Stimulated activated CD8-positive, alpha-beta memory T cell treated with anti-CD3 and anti-CD28 coated beads, Interleukin-7, amount 100 ng/mL, for 1 hour (primary cell): ENCODE measurements at regions not wholly inside any gene's neighbourhood (a gene's known extent, or its start where the extent isn't known, plus 50 kb on each side); places are given as distances from the start of the nearest gene placed in this dataset.

Experiments
- DNase-seq, 2 donors: peaks; one replicate each; pipeline ENCODE4 v3.0.0-alpha.2; 2020; ENCODE audit warnings: low read depth in 2 of 2

DNA sequence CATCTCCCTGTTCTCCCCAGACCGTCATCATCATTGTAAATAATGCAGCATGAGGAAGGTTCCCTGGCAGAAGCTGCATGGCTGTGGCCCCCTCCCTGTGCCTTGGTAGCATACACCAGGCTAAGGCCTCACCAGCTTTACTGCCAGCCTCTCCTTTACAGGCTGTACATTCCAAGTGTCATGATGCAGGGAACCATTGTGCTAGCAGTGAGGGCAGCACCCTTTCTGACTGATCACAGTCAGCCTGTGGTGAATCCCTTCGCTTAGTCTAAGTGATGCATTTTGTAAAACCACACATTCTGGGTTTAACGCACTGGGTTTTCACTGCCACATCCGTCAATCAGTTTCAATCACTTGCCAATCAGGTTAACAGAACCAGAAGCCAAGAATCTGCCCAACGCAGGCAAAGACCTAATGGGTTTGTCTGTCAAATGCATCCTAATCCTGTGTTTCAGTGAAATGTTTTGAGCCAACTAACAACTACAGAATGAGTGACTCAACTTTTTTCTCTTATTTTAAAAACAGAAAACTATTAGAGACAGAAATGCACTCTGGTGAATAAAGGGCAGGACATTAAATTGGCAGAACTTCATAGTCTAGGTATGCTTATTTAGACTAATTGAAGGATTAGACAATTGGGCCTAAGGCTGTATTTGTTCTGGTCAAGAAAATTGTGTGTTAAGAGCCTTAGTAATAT, 225.9 kb upstream of the DPH6 start:
- no peak for DNase-seq

DNA sequence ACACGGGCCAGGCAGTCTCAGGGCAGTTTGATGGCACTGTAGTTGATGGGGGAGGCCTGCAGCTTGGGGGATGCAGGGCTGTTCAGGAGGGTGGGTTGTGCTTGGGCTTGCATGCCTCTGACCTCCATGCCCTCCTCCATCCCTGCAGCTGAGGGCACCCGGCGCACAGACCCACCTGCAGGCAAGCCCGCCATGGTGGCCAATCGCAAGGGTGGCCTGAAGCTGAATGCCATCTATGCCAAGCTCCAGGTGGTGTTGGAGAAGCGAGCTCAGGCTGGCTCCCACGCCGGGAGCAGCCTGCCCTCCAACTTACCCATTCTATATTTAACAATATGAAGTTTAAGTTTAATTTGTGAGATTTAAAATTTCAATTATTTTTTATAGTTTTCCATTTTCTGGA, 228.7 kb upstream of the DPH6 start:
- no peak for DNase-seq

DNA sequence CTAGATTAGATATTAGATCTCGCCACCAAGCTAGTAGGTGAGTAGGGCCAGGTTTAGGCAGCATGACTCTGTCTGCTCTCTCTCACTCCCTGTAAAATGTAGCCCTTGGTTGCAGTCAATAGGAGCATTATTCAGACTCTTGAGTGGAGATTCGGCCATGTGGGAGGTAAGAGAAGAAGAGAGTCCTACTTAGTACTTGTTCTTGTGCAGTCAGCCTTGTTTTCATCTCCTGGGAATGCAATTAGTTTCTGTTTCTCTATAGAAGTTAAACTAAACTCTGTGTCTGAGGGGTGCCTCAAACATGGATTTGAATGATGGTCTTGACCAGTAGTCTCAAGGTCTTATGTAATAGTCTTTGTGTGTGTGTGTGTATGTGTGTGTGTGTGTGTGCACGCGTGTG, 229.5 kb upstream of the DPH6 start:
- DNase-seq = no peak

DNA sequence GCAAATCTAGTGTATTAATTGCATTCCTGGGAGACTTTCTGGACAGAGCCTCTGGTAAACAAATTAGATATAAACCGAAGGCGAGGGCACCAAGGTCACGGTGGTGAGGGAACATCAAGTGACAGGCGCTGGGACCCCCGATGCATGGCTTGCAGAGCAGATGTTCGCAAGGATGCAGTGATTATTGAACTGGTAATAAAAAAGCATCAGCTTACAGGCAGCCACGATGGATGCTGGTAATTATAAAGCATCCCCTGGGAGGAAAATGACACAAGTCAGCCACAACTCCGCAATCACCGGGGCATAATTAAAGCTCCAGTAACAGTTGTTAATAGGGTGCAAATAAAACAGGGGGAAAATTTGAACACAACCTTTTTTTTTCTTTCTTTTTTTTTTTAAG, 231.1 kb upstream of the DPH6 start:
- DNase-seq = no peak

DNA sequence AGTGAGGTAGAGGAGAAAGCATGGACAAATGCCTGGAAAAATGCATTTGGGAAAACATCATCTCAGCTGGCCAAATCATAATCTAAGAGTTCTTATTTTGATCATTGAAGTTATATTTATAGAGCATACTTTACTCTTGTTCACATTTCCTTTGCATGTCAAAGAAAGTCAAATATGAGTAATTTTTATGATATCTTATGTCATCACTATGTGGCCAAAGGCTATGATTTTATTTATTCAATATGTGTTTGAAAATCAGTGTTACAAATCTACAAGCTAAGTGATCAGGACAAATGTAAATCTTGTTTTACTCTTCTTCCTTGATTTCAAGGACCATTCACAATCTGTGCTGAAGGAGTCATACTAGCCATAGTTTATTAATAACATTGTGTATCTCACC, 237.2 kb upstream of the DPH6 start:
- DNase-seq = no peak

DNA sequence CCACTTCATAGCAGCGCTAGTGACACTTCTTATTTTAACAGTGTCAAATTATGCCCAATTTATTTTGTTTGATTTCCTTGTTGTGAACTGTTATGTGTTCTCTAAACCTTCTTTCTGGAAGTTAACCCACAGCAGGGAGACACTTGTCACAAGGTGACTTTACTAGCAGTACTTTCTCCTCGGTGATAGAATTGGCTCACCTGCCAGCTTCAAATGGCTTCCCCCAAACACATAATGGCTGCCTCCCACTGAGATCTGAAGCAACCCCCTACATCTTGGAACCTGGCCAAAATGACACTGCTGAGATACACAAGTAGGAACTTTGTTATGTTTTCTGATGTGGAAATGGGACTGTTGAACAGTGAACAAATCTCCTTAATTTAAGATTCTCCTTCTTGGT, 238.8 kb upstream of the DPH6 start:
- DNase-seq = no peak

DNA sequence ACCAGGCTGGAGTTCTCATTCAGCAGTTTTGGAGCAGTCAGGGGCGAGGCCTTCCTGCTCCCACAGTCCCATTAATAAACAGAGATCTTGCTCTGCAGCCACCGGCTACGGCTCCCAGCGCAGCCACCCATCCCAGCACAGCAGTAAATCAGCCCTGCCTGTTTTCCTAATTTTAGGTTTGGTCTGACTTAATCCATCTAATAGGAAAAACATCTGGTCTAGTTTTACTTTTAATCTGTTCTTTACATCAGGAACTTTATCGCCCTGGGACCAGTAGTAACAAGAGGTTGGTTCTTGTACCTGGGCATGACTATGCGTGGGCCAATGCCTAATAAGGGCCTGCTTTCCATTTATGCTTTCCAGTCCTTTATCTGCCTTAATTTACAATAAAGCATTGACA, 264.0 kb upstream of the DPH6 start:
- DNase-seq = no peak

DNA sequence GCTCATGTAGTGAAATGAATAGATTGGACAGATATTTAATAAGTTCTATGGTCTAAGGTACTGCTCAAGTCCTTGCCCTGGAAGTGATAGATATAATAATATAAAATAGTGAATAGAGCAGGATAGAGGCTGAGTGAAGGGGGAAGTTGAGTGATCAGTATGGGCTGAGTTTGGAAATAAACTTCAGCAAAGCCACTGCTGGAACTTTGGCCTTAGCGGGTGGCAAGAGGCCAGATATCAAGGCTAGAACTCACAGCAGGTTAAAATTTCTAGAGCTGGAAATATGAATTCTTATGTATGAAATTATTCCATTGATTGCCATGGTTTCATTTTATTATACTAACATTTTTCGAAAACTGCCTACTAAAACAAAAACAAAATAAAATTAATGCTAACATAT, 267.6 kb upstream of the DPH6 start:
- DNase-seq = no peak

DNA sequence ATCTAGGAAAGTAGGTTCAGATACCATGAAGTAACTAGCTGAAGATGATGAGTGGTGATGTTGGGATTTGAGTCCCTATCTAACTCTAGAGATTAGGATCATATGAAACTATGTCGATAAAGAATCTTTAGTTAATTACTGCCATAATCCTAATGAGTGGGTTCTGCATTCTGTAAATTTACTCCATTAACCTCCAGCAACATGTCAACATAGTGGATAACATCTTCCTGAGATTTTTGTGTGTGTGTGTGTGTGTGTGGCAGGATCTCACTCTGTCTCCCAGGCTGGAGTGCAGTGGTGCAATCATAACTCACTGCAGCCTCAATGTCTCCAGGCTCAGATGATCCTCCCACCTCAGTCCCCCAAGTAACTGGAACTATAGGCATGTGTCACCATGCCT, 272.9 kb upstream of the DPH6 start:
- no peak for DNase-seq

DNA sequence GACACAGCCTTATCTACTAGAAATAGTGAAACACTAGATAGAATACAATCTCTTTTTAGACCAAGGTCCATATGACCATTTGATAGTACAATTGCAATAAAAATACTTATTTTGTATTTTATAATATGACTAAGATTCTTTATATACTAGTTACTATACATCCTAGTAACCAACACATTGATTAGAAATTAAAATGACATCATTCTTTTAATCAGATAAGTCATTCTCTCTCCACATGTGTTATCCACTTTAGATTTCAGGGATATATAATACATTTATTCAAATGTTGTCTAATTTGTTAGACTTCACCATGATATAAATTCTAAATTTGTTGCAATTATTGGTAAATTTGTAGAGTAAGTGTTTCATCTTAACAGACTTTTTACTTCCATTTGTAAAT, 276.2 kb upstream of the DPH6 start:
- no peak for DNase-seq

DNA sequence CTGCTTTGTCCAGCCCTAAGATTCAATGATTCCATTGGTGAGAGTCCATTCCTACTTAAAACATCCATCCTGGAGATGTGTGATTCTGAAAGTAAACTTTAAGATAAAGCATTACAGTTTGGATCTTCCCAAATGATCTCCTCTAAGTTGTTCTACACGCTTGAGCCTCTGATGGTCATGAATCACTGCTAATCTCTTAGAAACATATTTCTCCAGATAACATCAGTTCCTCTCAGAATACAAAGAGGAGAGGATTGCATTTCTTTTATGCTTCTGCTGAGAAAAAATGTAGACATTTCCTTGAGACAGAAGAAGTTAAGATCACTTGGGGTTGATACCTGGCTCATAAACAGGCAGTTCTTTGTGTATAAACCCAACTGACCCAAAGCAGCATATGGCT, 281.2 kb upstream of the DPH6 start:
- no peak for DNase-seq

DNA sequence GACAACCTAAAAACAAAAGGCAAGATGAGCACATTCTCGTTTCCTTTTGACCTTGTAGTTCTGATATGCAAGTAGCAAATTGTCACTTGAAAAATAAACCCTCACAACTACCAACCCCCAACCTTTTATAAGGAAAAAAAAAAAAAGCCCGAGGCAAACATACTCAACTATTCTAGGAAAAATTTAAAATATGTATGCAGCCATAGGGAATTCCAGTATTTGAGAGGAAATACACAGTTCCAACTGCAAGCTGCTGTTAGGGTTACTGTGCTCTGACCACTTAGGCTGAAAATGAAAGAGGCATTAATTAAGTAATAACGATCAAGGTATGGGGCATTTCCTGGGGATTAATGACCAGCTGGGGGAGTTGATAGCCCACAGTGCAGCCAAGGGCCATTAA, 281.9 kb upstream of the DPH6 start:
- DNase-seq = no peak

DNA sequence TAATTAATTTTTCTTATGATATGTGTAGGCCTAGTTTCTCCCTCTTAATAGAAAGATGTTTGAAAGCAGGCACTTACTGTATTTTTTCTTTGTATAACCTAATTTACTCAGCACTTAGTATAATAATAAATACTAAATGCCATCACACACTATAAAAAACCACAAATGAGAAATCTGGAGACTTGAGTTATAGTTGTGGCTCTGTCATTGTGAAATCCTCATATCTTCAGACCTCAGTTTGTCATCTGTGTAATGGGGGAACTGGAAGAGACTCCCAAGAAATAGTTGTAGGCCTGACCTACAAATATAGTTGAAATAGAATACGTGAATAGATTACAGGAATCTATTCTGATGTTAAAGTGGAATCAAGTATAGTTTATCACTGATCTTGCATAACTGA, 287.6 kb upstream of the DPH6 start:
- DNase-seq = no peak

DNA sequence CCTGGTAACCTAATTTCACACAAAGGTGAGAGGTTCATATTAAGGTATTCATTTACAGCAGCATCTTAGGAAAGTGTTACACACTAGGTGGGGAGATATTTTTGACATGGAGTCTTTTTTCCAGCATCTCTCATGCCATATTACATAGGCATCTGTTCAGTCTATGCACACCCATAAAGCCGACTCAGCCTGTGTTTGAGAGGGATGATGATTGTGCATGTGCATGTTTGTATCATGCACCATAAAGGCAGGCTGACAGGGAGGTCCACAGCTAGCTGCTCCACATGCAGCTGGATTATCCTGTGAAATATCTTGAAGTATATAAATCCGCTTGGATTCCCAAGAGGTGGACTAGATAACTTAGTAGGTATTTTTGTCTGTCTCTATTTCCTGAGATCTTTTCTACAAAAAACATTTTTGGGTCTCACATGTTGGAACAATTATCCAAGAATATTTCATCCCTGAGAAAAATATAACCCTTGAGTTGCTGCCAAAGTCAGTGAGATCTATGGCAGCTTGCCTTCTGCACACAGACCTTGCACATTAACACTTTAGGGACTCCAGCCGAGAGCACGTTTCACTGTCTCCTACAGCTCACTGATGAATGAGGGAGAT, 288.4 kb upstream of the DPH6 start:
- no peak for DNase-seq

DNA sequence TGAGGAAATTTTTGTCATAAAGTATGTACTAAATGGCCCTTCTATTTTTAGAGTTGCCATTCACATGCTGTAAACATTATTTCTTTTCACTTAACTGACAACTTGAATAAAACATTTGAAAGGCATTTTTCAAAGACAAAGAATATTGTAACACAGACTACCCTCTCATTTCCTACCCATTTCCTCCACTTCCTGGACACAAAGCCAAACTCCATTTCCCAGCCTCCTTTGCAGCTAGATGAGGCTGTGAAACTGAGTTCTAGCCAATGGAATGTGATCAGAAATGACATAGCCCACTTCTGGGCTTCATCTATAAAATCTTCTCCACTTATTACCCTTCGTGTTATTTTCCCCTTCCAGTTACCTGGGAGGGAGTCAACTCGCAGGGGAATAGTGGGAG, 288.9 kb upstream of the DPH6 start:
- no peak for DNase-seq

DNA sequence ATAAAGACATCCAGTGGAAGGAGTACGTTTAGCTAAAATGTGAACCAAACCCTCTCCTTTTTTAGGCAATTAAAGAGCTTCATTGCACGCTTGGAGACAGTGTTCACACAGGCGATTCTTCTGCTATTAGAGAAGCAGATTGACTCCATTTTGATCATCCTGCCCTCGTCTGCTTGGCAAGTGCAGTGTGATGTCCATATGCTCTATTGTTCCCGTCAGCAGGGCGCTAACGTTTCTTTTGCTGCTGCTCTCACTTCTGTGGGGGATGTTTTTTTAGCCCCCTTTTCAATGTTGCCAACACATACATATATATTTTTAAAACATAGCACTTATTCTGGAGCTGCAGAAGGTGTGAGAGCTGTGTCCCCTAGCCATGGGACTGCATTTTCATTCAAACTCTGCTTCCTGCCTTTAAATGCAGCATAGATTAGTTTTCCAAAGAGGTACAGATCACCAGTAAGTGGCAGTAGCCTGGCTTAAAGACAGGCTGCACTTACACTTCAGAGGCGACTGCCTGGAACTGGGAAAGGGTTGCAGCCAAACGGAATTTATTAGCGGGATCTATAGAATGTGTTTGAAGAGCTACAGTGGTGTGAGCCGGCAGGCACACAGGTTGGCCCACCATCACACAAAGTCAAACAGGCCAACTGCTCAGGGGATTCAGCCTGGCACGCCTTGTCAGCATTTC, 292.6 kb upstream of the DPH6 start:
- no peak for DNase-seq

DNA sequence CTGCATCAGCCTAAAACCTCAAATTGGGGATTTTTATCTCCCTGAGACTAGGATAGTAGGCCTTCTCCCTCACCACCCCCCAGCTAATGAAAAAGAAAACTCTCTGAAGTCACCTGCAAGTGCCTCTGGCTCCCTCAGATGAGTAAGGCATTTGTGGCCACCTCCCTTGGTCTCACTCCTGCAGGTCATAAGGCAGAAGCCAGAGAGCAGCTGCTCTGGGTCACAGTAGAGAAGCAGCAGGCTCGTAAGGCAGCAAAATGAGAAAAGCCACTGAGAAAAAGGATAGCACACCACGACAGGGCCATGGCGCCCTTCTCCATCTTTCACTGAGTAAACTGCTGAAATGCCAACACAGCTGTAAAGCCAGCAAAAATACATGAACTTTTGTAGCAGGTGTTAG, 296.7 kb upstream of the DPH6 start:
- DNase-seq = no peak

DNA sequence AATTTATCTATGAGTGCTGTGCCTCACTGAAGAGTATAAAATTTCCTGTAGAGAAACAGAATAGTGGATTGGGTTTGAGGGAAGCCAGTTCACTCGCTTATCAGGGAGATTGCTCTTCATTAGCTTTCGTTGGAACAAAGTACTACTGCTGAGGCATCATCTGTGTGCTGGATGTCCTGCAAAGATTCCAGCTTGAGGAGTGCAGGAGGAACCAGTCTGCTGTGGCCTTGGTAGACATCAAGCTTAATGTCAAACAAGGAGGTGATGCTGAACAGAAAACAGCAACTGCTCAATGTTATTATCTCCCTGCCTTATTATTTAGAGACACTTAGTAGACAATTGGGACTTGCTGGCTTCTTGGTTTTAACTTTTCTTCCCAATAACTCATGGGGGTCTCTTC, 297.5 kb upstream of the DPH6 start:
- no peak for DNase-seq

DNA sequence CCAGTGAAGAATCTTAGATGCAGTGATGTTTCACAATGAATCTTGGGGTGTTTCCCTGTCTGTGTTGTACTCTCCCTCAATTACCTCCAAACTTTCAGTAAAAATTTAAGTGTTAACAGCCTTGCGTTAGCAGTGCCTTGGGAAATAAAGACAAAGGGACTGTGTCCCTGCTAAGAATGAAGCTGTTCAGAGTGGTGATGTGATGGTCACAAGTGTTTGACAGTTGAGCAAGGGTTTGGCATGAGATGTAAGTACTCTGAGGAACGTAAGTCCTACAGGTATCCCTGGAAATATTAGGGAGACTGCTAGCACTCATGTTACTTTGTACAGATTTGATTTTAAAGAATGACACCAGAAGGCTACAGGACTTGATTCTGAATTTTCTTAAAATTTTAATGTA, 304.3 kb upstream of the DPH6 start:
- no peak for DNase-seq

DNA sequence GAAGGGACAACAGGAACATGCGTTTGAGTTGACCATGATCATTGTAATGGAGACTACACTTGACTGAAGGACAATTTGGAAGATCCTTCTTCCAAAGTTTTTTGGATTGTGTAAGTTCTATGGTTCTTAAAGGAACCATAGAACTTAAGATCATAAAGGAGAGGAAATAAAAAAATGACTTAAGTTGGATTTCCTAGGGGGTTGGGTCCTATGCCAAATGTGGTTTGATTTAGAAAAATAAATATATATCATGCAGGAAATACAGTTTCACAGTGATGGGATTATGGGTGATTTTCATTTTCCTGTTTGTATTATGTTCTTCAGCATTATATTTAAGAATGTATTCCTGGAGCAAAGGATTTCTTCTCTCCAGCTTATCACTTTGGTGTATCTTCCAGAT, 305.5 kb upstream of the DPH6 start:
- no peak for DNase-seq

DNA sequence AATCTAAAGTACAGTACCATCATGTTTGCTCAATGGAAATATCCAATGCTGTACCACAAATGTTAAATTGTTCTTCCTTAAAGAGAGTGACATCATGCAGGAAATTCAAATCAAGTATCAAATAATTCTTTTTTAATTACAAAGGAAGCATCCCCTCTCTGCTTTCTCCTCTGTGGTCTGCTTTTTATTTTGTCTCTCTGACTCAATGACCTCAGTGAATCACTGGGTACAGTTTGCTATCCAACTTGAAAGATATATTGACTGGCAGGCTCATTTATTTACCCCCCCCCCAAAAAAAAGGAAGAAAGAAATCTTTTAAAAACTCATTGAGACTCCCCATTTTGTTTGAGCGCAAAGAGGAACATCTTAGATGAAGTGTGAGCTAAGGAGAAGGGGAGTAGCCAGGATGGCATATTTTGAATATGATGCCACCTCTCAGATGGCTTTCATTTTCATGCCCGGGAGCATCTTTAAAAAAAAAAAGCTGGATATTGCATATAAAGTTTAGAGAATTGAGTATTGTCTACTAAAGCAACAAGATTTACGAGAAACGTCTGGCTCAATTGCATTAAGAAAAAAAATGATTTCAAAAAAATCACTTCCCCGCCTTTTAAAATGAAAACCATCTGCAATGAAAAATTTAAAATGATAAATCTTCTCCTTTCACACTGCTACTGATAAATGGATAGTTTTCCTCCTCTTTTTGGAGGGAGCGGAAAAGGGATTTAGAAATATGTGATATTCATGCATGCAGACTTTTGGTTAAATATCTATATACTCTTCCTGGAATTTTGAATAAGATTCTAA, 307.1 kb upstream of the DPH6 start:
- DNase-seq = no peak

DNA sequence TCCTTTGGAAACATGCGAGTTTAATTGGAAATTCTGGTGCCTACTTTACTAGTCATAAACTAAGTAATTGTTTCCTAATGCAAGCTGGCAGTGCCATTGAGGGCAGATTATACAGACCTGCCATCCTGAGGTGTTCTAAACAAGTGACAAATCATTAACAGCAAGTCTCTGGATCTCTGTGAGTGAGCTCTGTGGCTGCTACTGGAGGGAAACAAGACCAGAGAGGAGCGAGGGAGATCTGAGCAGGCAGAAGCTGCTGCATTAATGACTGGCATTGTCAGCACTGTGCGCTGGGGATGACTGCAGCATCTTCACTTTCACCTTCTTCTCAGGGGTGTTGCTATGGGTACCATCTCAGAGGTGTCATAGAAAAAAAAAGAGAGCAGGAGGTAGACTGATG, 308.4 kb upstream of the DPH6 start:
- DNase-seq = no peak
